A549 (cell line): ENCODE measurements at regions not wholly inside any gene's neighbourhood (a gene's known extent, or its start where the extent isn't known, plus 50 kb on each side); places are given as distances from the start of the nearest gene placed in this dataset.

Source experiments
- BHLHE40 ChIP-seq: IDR thresholded peaks from 2 replicates; pipeline ENCODE4 v1.6.1; 2012; ENCODE audit warnings: low read depth, low read length, inconsistent platforms
- POLR2A ChIP-seq: IDR thresholded peaks from 2 replicates; pipeline ENCODE4 v1.6.1; 2012; ENCODE audit warnings: mild to moderate bottlenecking, low read length
- TF ChIP-seq, protein P1 (sequence below): fragments of >200 bp; sonication (Bioruptor Twin); formaldehyde crosslinking; IDR thresholded peaks from 3 replicates; pipeline ENCODE4 v1.5.1; 2016

DNA sequence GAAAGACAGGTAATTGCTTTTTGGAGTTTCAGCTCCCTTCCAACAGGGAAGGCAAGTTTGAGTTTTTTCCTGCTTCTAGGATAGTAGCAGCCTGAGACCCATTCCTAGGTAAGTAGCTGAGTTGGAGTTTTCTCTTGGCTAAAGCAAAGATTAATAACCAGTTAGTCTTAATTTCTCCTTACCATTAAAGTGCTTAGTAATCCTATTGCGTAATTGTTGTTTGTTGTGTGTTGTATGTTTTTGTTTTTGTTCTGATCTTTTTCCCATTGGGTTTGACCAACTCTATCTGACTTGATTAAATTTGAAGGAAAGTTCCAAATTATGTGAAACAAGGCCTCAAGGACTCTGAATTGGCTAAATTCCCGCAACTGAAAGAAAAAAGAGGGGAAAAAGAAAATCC, 83.5 kb downstream of the TBX22 start:
- TF ChIP-seq BHLHE40: no peak
- TF ChIP-seq POLR2A: no peak
- TF ChIP-seq, protein P1, sequence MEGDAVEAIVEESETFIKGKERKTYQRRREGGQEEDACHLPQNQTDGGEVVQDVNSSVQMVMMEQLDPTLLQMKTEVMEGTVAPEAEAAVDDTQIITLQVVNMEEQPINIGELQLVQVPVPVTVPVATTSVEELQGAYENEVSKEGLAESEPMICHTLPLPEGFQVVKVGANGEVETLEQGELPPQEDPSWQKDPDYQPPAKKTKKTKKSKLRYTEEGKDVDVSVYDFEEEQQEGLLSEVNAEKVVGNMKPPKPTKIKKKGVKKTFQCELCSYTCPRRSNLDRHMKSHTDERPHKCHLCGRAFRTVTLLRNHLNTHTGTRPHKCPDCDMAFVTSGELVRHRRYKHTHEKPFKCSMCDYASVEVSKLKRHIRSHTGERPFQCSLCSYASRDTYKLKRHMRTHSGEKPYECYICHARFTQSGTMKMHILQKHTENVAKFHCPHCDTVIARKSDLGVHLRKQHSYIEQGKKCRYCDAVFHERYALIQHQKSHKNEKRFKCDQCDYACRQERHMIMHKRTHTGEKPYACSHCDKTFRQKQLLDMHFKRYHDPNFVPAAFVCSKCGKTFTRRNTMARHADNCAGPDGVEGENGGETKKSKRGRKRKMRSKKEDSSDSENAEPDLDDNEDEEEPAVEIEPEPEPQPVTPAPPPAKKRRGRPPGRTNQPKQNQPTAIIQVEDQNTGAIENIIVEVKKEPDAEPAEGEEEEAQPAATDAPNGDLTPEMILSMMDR: no peak
